Prostate gland (tissue), 2 donors: ENCODE measurements at regions not wholly inside any gene's neighbourhood (a gene's known extent, or its start where the extent isn't known, plus 50 kb on each side); places are given as distances from the start of the nearest gene placed in this dataset.

Experiments
- DNase-seq: peaks from one replicate; pipeline ENCODE4 v3.0.0-alpha.2; 2019; ENCODE audit warnings: low spot score
- H3K27ac ChIP-seq, 2 donors: fragments of 200-600 bp; sonication (generic); 2 replicates each; pipeline ENCODE4 v1.5.1; 2017 to 2019
- H3K27me3 ChIP-seq: fragments of 200-600 bp; sonication (generic); replicated peaks from 2 replicates; pipeline ENCODE4 v1.5.1; 2019; ENCODE audit not compliant: insufficient read depth
- H3K36me3 ChIP-seq, 2 donors: fragments of 200-600 bp; sonication (generic); 1 replicate in 1 of 2; 2 replicates in 1 of 2; pipeline versions ENCODE4 v1.5.1 to v1.8.1; 2017 to 2019
- H3K4me1 ChIP-seq: fragments of 200-600 bp; sonication (generic); replicated peaks from 2 replicates; pipeline ENCODE4 v1.5.1; 2019
- H3K4me3 ChIP-seq, 2 donors: fragments of 200-600 bp; sonication (generic); 2 replicates each; pipeline ENCODE4 v1.5.1; 2017 to 2019
- H3K9me3 ChIP-seq: fragments of 200-600 bp; sonication (generic); 2 replicates; pipeline ENCODE4 v1.5.1; 2017
- CTCF ChIP-seq, 4 experiments: fragments of 200-600 bp in 2 of 4; fragments of 450-650 bp in 2 of 4; sonication (generic) in 2 of 4; IDR thresholded peaks; 1 replicate in 3 of 4; 2 replicates in 1 of 4; pipeline ENCODE4 v1.5.1; 2016 to 2019; ENCODE audit warnings: antibody characterized with exemption in 4 of 4, mild to moderate bottlenecking in 2 of 4, moderate library complexity in 2 of 4
- POLR2A ChIP-seq: fragments of 450-650 bp; IDR thresholded peaks from one replicate; pipeline ENCODE4 v1.6.1; 2016; ENCODE audit warnings: antibody characterized with exemption, mild to moderate bottlenecking
- POLR2AphosphoS5 ChIP-seq: sonication (generic); formaldehyde crosslinking; IDR thresholded peaks from one replicate; pipeline ENCODE4 v1.6.1; 2017; ENCODE audit warnings: antibody characterized with exemption
- WGBS: methylation state at CpG from one replicate; pipeline ENCODE4 v1.1.5; 2018; 5-methylcytosine and 5-hydroxymethylcytosine counted together
- intact Hi-C: fragments of 100-400 bp; cut with DNase I; formaldehyde crosslinking; loops from one replicate; pipeline ENCODE4 v1.14.2; 2022

GRCh38 chr1:64318428-64318827 is 115.0 kb downstream of the UBE2U start:
- no peak overlapping the region for H3K4me3 ChIP-seq
- no peaks in the 10 kb centered on the region for H3K9me3 ChIP-seq
- 85% methylated on average over 3 of the region's 3 CpGs for WGBS
- H3K27me3 ChIP-seq, result no peaks in the 10 kb centered on the region
- TF ChIP-seq POLR2AphosphoS5 (no peak), CTCF (IDR thresholded peaks at IDR 0.05) (no peak), POLR2A (no peak)
- intact Hi-C loops, result no loop called here
- H3K36me3 ChIP-seq, result no peaks in the 10 kb centered on the region
- no peak for DNase-seq
- no peaks in the 10 kb centered on the region for H3K4me1 ChIP-seq
- no peak overlapping the region for H3K27ac ChIP-seq

- intact Hi-C loops, result no loop called here
- TF ChIP-seq POLR2A, result no peak
- no peak for TF ChIP-seq CTCF (IDR thresholded peaks at IDR 0.05)
- TF ChIP-seq POLR2AphosphoS5, result no peak
- Histone ChIP-seq H3K27ac (no peak overlapping the region), H3K27me3 (no peaks in the 10 kb centered on the region), H3K36me3 (no peaks in the 10 kb centered on the region), H3K9me3 (no peaks in the 10 kb centered on the region), H3K4me1 (no peaks in the 10 kb centered on the region), H3K4me3 (no peak overlapping the region)
- WGBS, result 94% methylated on average over 4 of the region's 4 CpGs
- no peak for DNase-seq
These were observed 116.6 kb downstream of the UBE2U start for GRCh38 chr1:64320007-64320406.

GRCh38 chr1:64320470-64320869 is 117.0 kb downstream of the UBE2U start:
- Histone ChIP-seq H3K27ac (no peak overlapping the region), H3K27me3 (no peaks in the 10 kb centered on the region), H3K9me3 (no peaks in the 10 kb centered on the region), H3K4me1 (no peaks in the 10 kb centered on the region), H3K36me3 (no peaks in the 10 kb centered on the region), H3K4me3 (no peak overlapping the region)
- no peak for TF ChIP-seq CTCF (IDR thresholded peaks at IDR 0.05)
- no peak for TF ChIP-seq POLR2A
- TF ChIP-seq POLR2AphosphoS5, result no peak
- DNase-seq, result no peak
- 51% methylated on average over 4 of the region's 4 CpGs for WGBS
- intact Hi-C loops, result no loop called here

- no peaks in the 10 kb centered on the region for H3K36me3 ChIP-seq
- WGBS, result 78% methylated on average over 11 of the region's 11 CpGs
- DNase-seq, result no peak
- no peaks in the 10 kb centered on the region for H3K27me3 ChIP-seq
- H3K27ac ChIP-seq, result no peak overlapping the region
- intact Hi-C loops, result no loop called here
- no peak for TF ChIP-seq POLR2AphosphoS5
- no peak for TF ChIP-seq POLR2A
- TF ChIP-seq CTCF (IDR thresholded peaks at IDR 0.05), result no peak
- H3K4me3 ChIP-seq, result no peak overlapping the region
- no peaks in the 10 kb centered on the region for H3K9me3 ChIP-seq
- no peaks in the 10 kb centered on the region for H3K4me1 ChIP-seq
These were observed 117.6 kb downstream of the UBE2U start for GRCh38 chr1:64320922-64321614.

- intact Hi-C loops, result no loop called here
- no peaks in the 10 kb centered on the region for H3K4me1 ChIP-seq
- no peak overlapping the region for H3K27ac ChIP-seq
- WGBS, result 83% methylated on average over 4 of the region's 4 CpGs
- no peaks in the 10 kb centered on the region for H3K9me3 ChIP-seq
- H3K27me3 ChIP-seq, result no peaks in the 10 kb centered on the region
- TF ChIP-seq CTCF (IDR thresholded peaks at IDR 0.05) (no peak), POLR2A (no peak), POLR2AphosphoS5 (no peak)
- no peak for DNase-seq
- no peaks in the 10 kb centered on the region for H3K36me3 ChIP-seq
- no peak overlapping the region for H3K4me3 ChIP-seq
These were observed 119.6 kb downstream of the UBE2U start for GRCh38 chr1:64323054-64323453.
